ENCODE measurements at regions not wholly inside any gene's neighbourhood (a gene's known extent, or its start where the extent isn't known, plus 50 kb on each side); places are given as distances from the start of the nearest gene placed in this dataset.

GRCh38 chr2:217511850-217512249, 490.9 kb downstream of the TNS1 start:
- ATAC-seq (no peak), DNase-seq (ENCODE audit: low read depth, low spot score) (no peak)
- POLR2A ChIA-PET, result no interaction called here
- intact Hi-C loops (cut with micrococcal nuclease; ENCODE audit: unreplicated experiment) (loop anchor here (5.0 to 10.0 kb wide), 3 partner anchors 203 to 830 kb away; partner anchors contain the start of gene IGFBP5), in situ Hi-C loops (cut with HindIII; ENCODE audit: low pct_unique_long_range_greater_than_20kb, low sequenced_read_pairs) (no loop called here)
- Histone ChIP-seq H3K36me3 (ENCODE audit: control insufficient read depth, insufficient read depth, low read length) (no peaks in the 10 kb centered on the region), H3K4me3 (ENCODE audit: low read depth in 2 of 2, low read length in 2 of 2) (no peak overlapping the region), H3K27ac (ENCODE audit: low read length) (no peak overlapping the region), H3K4me1 (ENCODE audit: control insufficient read depth, insufficient read depth, low read length) (no peaks in the 10 kb centered on the region; the same call in 1 of the 2 replicates), H3K9me3 (ENCODE audit: control insufficient read depth, insufficient read depth, low read depth, low read length) (no peaks in the 10 kb centered on the region), H3K27me3 (ENCODE audit: control insufficient read depth, insufficient read depth, low read length) (no peaks in the 10 kb centered on the region)
- CTCF ChIA-PET, result no interaction called here
- no TSS peak for BruUV-seq (replicated peaks)
- no peak for TF ChIP-seq SIN3A (IDR thresholded peaks at IDR 0.05; ENCODE audit: borderline replicate concordance, insufficient read depth, low read depth, low read length)
- TF ChIP-seq POLR2AphosphoS5 (IDR thresholded peaks at IDR 0.05; ENCODE audit: low read depth, low read length), result no peak
- TF ChIP-seq TCF7L2 (IDR thresholded peaks at IDR 0.05; ENCODE audit: low read depth, low read length), result no peak
- no peak for TF ChIP-seq CTCF (IDR thresholded peaks at IDR 0.05)
- no peak for TF ChIP-seq REST (IDR thresholded peaks at IDR 0.05; ENCODE audit: insufficient read depth in 1 of 2, low read depth in 2 of 2, low read length in 1 of 2)

GRCh38 chr2:217510771-217511291, 492.0 kb downstream of the TNS1 start:
- in situ Hi-C loops (cut with HindIII; ENCODE audit: low pct_unique_long_range_greater_than_20kb, low sequenced_read_pairs) (no loop called here), intact Hi-C loops (cut with micrococcal nuclease; ENCODE audit: unreplicated experiment) (loop anchor here (5.0 to 10.0 kb wide), 3 partner anchors 204 to 829 kb away; partner anchors contain the start of gene IGFBP5)
- Histone ChIP-seq H3K27ac (ENCODE audit: low read length) (no peak overlapping the region), H3K36me3 (ENCODE audit: control insufficient read depth, insufficient read depth, low read length) (no peaks in the 10 kb centered on the region), H3K9me3 (ENCODE audit: control insufficient read depth, insufficient read depth, low read depth, low read length) (no peaks in the 10 kb centered on the region), H3K27me3 (ENCODE audit: control insufficient read depth, insufficient read depth, low read length) (no peaks in the 10 kb centered on the region), H3K4me3 (ENCODE audit: low read depth in 2 of 2, low read length in 2 of 2) (no peak overlapping the region), H3K4me1 (ENCODE audit: control insufficient read depth, insufficient read depth, low read length) (no peaks in the 10 kb centered on the region; the same call in 1 of the 2 replicates)
- DNase-seq (ENCODE audit: low read depth, low spot score) (peak; percentile 17), ATAC-seq (peak; percentile 73)
- TF ChIP-seq CTCF (IDR thresholded peaks at IDR 0.05) (peak; percentile 71), REST (IDR thresholded peaks at IDR 0.05; ENCODE audit: insufficient read depth in 1 of 2, low read depth in 2 of 2, low read length in 1 of 2) (no peak), POLR2AphosphoS5 (IDR thresholded peaks at IDR 0.05; ENCODE audit: low read depth, low read length) (no peak), TCF7L2 (IDR thresholded peaks at IDR 0.05; ENCODE audit: low read depth, low read length) (no peak), SIN3A (IDR thresholded peaks at IDR 0.05; ENCODE audit: borderline replicate concordance, insufficient read depth, low read depth, low read length) (no peak)
- no TSS peak for BruUV-seq (replicated peaks)
- ChIA-PET POLR2A (no interaction called here), CTCF (interaction anchor here (0.7 kb wide), 2 partner anchors 360 to 812 kb away, joined by 3 to 4 read pairs; no protein-coding TSS in a partner anchor)

Measured in Panc1 (cell line).